ENCODE measurements at regions not wholly inside any gene's neighbourhood (a gene's known extent, or its start where the extent isn't known, plus 50 kb on each side); places are given as distances from the start of the nearest gene placed in this dataset.
"Not testable (repeated sequence)": the region's sequence is repeated elsewhere in the genome, so short reads cannot be mapped to it uniquely, and the experiment has no call there.

DNA sequence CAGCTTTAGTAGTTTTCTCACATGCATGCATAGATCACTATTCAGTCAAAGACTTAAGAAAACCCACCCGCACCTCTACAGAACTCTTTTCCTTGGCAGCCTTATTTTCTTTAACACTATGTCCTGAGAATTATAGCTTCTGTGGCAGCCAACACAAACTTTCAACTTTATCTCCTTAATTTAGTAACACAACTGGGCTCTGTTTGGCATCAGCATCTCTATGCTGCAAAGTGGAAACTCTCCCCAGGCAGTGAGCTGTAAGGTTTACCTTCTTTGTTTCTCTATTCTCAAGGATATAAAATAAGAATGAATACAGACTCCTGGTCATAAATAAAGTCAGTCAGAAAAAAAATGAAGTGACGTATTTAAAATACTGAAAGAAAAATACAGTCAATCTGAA lies 115.2 kb upstream of the PPP1R9A start:
- H3K79me2 ChIP-seq: no peaks in the 10 kb centered on the region
- WGBS (ENCODE audit: low lambda C conversion rate, missing lambda C conversion rate): 88% methylated on average over 2 of the region's 2 CpGs
- no peaks in the 10 kb centered on the region for H3K4me1 ChIP-seq (ENCODE audit: insufficient read depth)
- H4K20me1 ChIP-seq (ENCODE audit: insufficient read depth, poor library complexity, severe bottlenecking): no peaks in the 10 kb centered on the region
- no peaks in the 10 kb centered on the region for H3K9me3 ChIP-seq (ENCODE audit: low read depth)
- H3K27ac ChIP-seq: no peak overlapping the region
- no peak overlapping the region for H2AFZ ChIP-seq
- no peak overlapping the region for H3K4me2 ChIP-seq
- TF ChIP-seq EZH2 (IDR thresholded peaks at IDR 0.05; ENCODE audit: borderline replicate concordance) (no peak), EZH2phosphoT487 (IDR thresholded peaks at IDR 0.05; ENCODE audit: low read depth, severe bottlenecking, unreplicated experiment) (no peak)
- TF ChIP-seq, protein P1, sequence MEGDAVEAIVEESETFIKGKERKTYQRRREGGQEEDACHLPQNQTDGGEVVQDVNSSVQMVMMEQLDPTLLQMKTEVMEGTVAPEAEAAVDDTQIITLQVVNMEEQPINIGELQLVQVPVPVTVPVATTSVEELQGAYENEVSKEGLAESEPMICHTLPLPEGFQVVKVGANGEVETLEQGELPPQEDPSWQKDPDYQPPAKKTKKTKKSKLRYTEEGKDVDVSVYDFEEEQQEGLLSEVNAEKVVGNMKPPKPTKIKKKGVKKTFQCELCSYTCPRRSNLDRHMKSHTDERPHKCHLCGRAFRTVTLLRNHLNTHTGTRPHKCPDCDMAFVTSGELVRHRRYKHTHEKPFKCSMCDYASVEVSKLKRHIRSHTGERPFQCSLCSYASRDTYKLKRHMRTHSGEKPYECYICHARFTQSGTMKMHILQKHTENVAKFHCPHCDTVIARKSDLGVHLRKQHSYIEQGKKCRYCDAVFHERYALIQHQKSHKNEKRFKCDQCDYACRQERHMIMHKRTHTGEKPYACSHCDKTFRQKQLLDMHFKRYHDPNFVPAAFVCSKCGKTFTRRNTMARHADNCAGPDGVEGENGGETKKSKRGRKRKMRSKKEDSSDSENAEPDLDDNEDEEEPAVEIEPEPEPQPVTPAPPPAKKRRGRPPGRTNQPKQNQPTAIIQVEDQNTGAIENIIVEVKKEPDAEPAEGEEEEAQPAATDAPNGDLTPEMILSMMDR (IDR thresholded peaks at IDR 0.05; ENCODE audit: poor library complexity): no peak
- H3K9me2 ChIP-seq (replicated peaks; ENCODE audit: insufficient read depth): no peaks in the 10 kb centered on the region
- H3K27me3 ChIP-seq: no peaks in the 10 kb centered on the region
- no peak for DNase-seq (ENCODE audit: low spot score)
- no peak overlapping the region for H3K4me3 ChIP-seq
- no peaks in the 10 kb centered on the region for H3K36me3 ChIP-seq (replicated peaks; ENCODE audit: insufficient read depth, low read depth)

GRCh38 chr7:94797404-94797803 lies 110.0 kb upstream of the PPP1R9A start:
- H2AFZ ChIP-seq; H3K27me3 ChIP-seq; H3K9me3 ChIP-seq (ENCODE audit: low read depth); H3K9me2 ChIP-seq (replicated peaks; ENCODE audit: insufficient read depth); DNase-seq (ENCODE audit: low spot score); H3K4me3 ChIP-seq; H3K36me3 ChIP-seq (replicated peaks; ENCODE audit: insufficient read depth, low read depth); H3K4me1 ChIP-seq (ENCODE audit: insufficient read depth); H3K79me2 ChIP-seq; H3K27ac ChIP-seq; H4K20me1 ChIP-seq (ENCODE audit: insufficient read depth, poor library complexity, severe bottlenecking); H3K4me2 ChIP-seq: not testable (repeated sequence)
- 93% methylated on average over 6 of the region's 6 CpGs for WGBS (ENCODE audit: low lambda C conversion rate, missing lambda C conversion rate)

- Histone ChIP-seq H4K20me1 (ENCODE audit: insufficient read depth, poor library complexity, severe bottlenecking) (no peaks in the 10 kb centered on the region), H3K4me3 (no peak overlapping the region), H3K9me2 (replicated peaks; ENCODE audit: insufficient read depth) (no peaks in the 10 kb centered on the region), H3K4me2 (no peak overlapping the region), H3K4me1 (ENCODE audit: insufficient read depth) (no peaks in the 10 kb centered on the region), H3K27me3 (no peaks in the 10 kb centered on the region), H3K36me3 (replicated peaks; ENCODE audit: insufficient read depth, low read depth) (no peaks in the 10 kb centered on the region), H3K27ac (no peak overlapping the region), H3K79me2 (no peaks in the 10 kb centered on the region), H3K9me3 (ENCODE audit: low read depth) (no peaks in the 10 kb centered on the region), H2AFZ (no peak overlapping the region)
- TF ChIP-seq EZH2phosphoT487 (IDR thresholded peaks at IDR 0.05; ENCODE audit: low read depth, severe bottlenecking, unreplicated experiment): no peak
- TF ChIP-seq, protein P1 (IDR thresholded peaks at IDR 0.05; ENCODE audit: poor library complexity): no peak
- TF ChIP-seq EZH2 (IDR thresholded peaks at IDR 0.05; ENCODE audit: borderline replicate concordance): no peak
- 96% methylated on average over 2 of the region's 2 CpGs for WGBS (ENCODE audit: low lambda C conversion rate, missing lambda C conversion rate)
- no peak for DNase-seq (ENCODE audit: low spot score)
Measured at GRCh38 chr7:94803821-94804220, 103.6 kb upstream of the PPP1R9A start.

DNA sequence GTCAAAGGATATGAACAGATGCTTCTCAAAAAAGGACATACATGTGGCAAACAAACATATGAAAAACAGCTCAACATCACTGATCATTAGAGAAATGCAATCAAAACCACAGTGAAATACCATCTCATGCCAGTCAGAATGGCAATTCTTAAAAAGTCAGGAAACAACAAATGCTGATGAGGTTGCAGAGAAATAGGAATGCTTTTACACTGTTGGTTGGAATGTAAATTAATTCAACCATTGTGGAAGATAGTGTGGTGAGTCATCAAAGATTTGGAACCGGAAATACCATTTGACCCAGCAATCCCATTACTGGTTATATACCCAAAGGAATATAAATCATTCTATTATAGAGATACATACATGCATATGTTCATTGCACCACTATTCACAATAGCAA lies 98.7 kb upstream of the PPP1R9A start:
- not testable (repeated sequence) for H4K20me1 ChIP-seq (ENCODE audit: insufficient read depth, poor library complexity, severe bottlenecking); H3K4me3 ChIP-seq; DNase-seq (ENCODE audit: low spot score); H3K4me2 ChIP-seq; H3K36me3 ChIP-seq (replicated peaks; ENCODE audit: insufficient read depth, low read depth); H2AFZ ChIP-seq; H3K9me2 ChIP-seq (replicated peaks; ENCODE audit: insufficient read depth); H3K79me2 ChIP-seq; H3K9me3 ChIP-seq (ENCODE audit: low read depth); H3K27me3 ChIP-seq; H3K27ac ChIP-seq; H3K4me1 ChIP-seq (ENCODE audit: insufficient read depth)
- 86% methylated on average over 1 of the region's 1 CpG for WGBS (ENCODE audit: low lambda C conversion rate, missing lambda C conversion rate)

GRCh38 chr7:94810496-94810895 lies 96.9 kb upstream of the PPP1R9A start:
- no peaks in the 10 kb centered on the region for H3K9me3 ChIP-seq (ENCODE audit: low read depth)
- H3K27ac ChIP-seq: no peak overlapping the region
- no peaks in the 10 kb centered on the region for H3K79me2 ChIP-seq
- H3K4me2 ChIP-seq: no peak overlapping the region
- H3K36me3 ChIP-seq (replicated peaks; ENCODE audit: insufficient read depth, low read depth): no peaks in the 10 kb centered on the region
- no peak overlapping the region for H3K4me3 ChIP-seq
- H4K20me1 ChIP-seq (ENCODE audit: insufficient read depth, poor library complexity, severe bottlenecking): no peaks in the 10 kb centered on the region
- no peaks in the 10 kb centered on the region for H3K27me3 ChIP-seq
- H3K4me1 ChIP-seq (ENCODE audit: insufficient read depth): no peaks in the 10 kb centered on the region
- WGBS (ENCODE audit: low lambda C conversion rate, missing lambda C conversion rate): 97% methylated on average over 3 of the region's 3 CpGs
- DNase-seq (ENCODE audit: low spot score): no peak
- H3K9me2 ChIP-seq (replicated peaks; ENCODE audit: insufficient read depth): no peaks in the 10 kb centered on the region
- no peak overlapping the region for H2AFZ ChIP-seq
- no peak for TF ChIP-seq EZH2phosphoT487 (IDR thresholded peaks at IDR 0.05; ENCODE audit: low read depth, severe bottlenecking, unreplicated experiment)
- TF ChIP-seq, protein P1 (IDR thresholded peaks at IDR 0.05; ENCODE audit: poor library complexity): no peak
- TF ChIP-seq EZH2 (IDR thresholded peaks at IDR 0.05; ENCODE audit: borderline replicate concordance): no peak
